ENCODE measurements at regions not wholly inside any gene's neighbourhood (a gene's known extent, or its start where the extent isn't known, plus 50 kb on each side); places are given as distances from the start of the nearest gene placed in this dataset.
A peak's percentile ranks its signal among the peaks of the same experiment; 100 is the strongest.

- no peak for DNase-seq (ENCODE audit: low read depth in 4 of 4, low spot score in 2 of 4)
Measured at GRCh38 chr12:126582231-126582630, 1517.0 kb downstream of the AACS start.

GRCh38 chr12:126588586-126589249 lies 1523.5 kb downstream of the AACS start:
- no peak for DNase-seq (ENCODE audit: low read depth in 4 of 4, low spot score in 2 of 4)

GRCh38 chr12:126591533-126591932 lies 1526.3 kb downstream of the AACS start:
- peak in 3 of 4 donors; percentile 6 to 20 (median 11) for DNase-seq (ENCODE audit: low read depth in 4 of 4, low spot score in 2 of 4)

GRCh38 chr12:126601184-126602170 lies 1536.2 kb downstream of the AACS start:
- no peak for DNase-seq (ENCODE audit: low read depth in 4 of 4, low spot score in 2 of 4)

- no peak for DNase-seq (ENCODE audit: low read depth in 4 of 4, low spot score in 2 of 4)
Measured at GRCh38 chr12:126602612-126603011, 1537.4 kb downstream of the AACS start.

GRCh38 chr12:126607157-126607556 lies 1541.9 kb downstream of the AACS start:
- no peak for DNase-seq (ENCODE audit: low read depth in 4 of 4, low spot score in 2 of 4)

- DNase-seq (ENCODE audit: low read depth in 4 of 4, low spot score in 2 of 4) = no peak
Measured at GRCh38 chr12:126607867-126608266, 1542.6 kb downstream of the AACS start.

- DNase-seq (ENCODE audit: low read depth in 4 of 4, low spot score in 2 of 4) = no peak
Measured at GRCh38 chr12:126608607-126609175, 1543.5 kb downstream of the AACS start.

- DNase-seq (ENCODE audit: low read depth in 4 of 4, low spot score in 2 of 4) = no peak
Measured at GRCh38 chr12:126616441-126616840, 1551.2 kb downstream of the AACS start.

- no peak for DNase-seq (ENCODE audit: low read depth in 4 of 4, low spot score in 2 of 4)
Measured at GRCh38 chr12:126617312-126617711, 1552.1 kb downstream of the AACS start.

- DNase-seq (ENCODE audit: low read depth in 4 of 4, low spot score in 2 of 4) = no peak
Measured at GRCh38 chr12:126627596-126627995, 1562.4 kb downstream of the AACS start.

GRCh38 chr12:126636821-126637220 lies 1571.6 kb downstream of the AACS start:
- no peak for DNase-seq (ENCODE audit: low read depth in 4 of 4, low spot score in 2 of 4)

- no peak for DNase-seq (ENCODE audit: low read depth in 4 of 4, low spot score in 2 of 4)
Measured at GRCh38 chr12:126644236-126645020, 1579.2 kb downstream of the AACS start.

GRCh38 chr12:126648074-126648473 lies 1582.8 kb downstream of the AACS start:
- DNase-seq (ENCODE audit: low read depth in 4 of 4, low spot score in 2 of 4) = no peak

- no peak for DNase-seq (ENCODE audit: low read depth in 4 of 4, low spot score in 2 of 4)
Measured at GRCh38 chr12:126651133-126651532, 1585.9 kb downstream of the AACS start.

GRCh38 chr12:126663304-126664094 lies 1598.3 kb downstream of the AACS start:
- DNase-seq (ENCODE audit: low read depth in 4 of 4, low spot score in 2 of 4) = no peak

- no peak for DNase-seq (ENCODE audit: low read depth in 4 of 4, low spot score in 2 of 4)
Measured at GRCh38 chr12:126667339-126667738, 1599.6 kb upstream of the TMEM132C start.

GRCh38 chr12:126668538-126668937 lies 1598.4 kb upstream of the TMEM132C start:
- no peak for DNase-seq (ENCODE audit: low read depth in 4 of 4, low spot score in 2 of 4)

- DNase-seq (ENCODE audit: low read depth in 4 of 4, low spot score in 2 of 4) = no peak
Measured at GRCh38 chr12:126668961-126669360, 1598.0 kb upstream of the TMEM132C start.

- DNase-seq (ENCODE audit: low read depth in 4 of 4, low spot score in 2 of 4) = no peak
Measured at GRCh38 chr12:126676434-126676833, 1590.5 kb upstream of the TMEM132C start.

Data from left renal cortex interstitium (tissue), 4 donors.